ENCODE measurements at regions not wholly inside any gene's neighbourhood (a gene's known extent, or its start where the extent isn't known, plus 50 kb on each side); places are given as distances from the start of the nearest gene placed in this dataset.

GRCh38 chr5:71998746-71999145 is 108.5 kb upstream of the MAP1B start:
- DNase-seq (ENCODE audit: low read depth, low spot score), result no peak
- in situ Hi-C loops (cut with HindIII; ENCODE audit: low pct_unique_long_range_greater_than_20kb, low sequenced_read_pairs), result no loop called here

- in situ Hi-C loops (cut with HindIII; ENCODE audit: low pct_unique_long_range_greater_than_20kb, low sequenced_read_pairs), result no loop called here
- no peak for DNase-seq (ENCODE audit: low read depth, low spot score)
Observed at GRCh38 chr5:72000707-72001106, 106.6 kb upstream of the MAP1B start.

GRCh38 chr5:72005671-72006070 is 101.6 kb upstream of the MAP1B start:
- DNase-seq (ENCODE audit: low read depth, low spot score), result peak; percentile 81
- in situ Hi-C loops (cut with HindIII; ENCODE audit: low pct_unique_long_range_greater_than_20kb, low sequenced_read_pairs), result no loop called here

- no peak for DNase-seq (ENCODE audit: low read depth, low spot score)
- in situ Hi-C loops (cut with HindIII; ENCODE audit: low pct_unique_long_range_greater_than_20kb, low sequenced_read_pairs), result no loop called here
Observed at GRCh38 chr5:72006361-72006760, 100.9 kb upstream of the MAP1B start.

- in situ Hi-C loops (cut with HindIII; ENCODE audit: low pct_unique_long_range_greater_than_20kb, low sequenced_read_pairs), result no loop called here
- DNase-seq (ENCODE audit: low read depth, low spot score), result no peak
Observed at GRCh38 chr5:72007336-72008111, 99.8 kb upstream of the MAP1B start.

GRCh38 chr5:72009280-72009679 is 98.0 kb upstream of the MAP1B start:
- no peak for DNase-seq (ENCODE audit: low read depth, low spot score)
- in situ Hi-C loops (cut with HindIII; ENCODE audit: low pct_unique_long_range_greater_than_20kb, low sequenced_read_pairs), result no loop called here

- in situ Hi-C loops (cut with HindIII; ENCODE audit: low pct_unique_long_range_greater_than_20kb, low sequenced_read_pairs), result no loop called here
- no peak for DNase-seq (ENCODE audit: low read depth, low spot score)
Observed at GRCh38 chr5:72010430-72010829, 96.8 kb upstream of the MAP1B start.

- in situ Hi-C loops (cut with HindIII; ENCODE audit: low pct_unique_long_range_greater_than_20kb, low sequenced_read_pairs), result no loop called here
- DNase-seq (ENCODE audit: low read depth, low spot score), result no peak
Observed at GRCh38 chr5:72012906-72013305, 94.4 kb upstream of the MAP1B start.

GRCh38 chr5:72013766-72014624 is 93.3 kb upstream of the MAP1B start:
- DNase-seq (ENCODE audit: low read depth, low spot score), result no peak
- in situ Hi-C loops (cut with HindIII; ENCODE audit: low pct_unique_long_range_greater_than_20kb, low sequenced_read_pairs), result no loop called here

- DNase-seq (ENCODE audit: low read depth, low spot score), result peak; percentile 90
- in situ Hi-C loops (cut with HindIII; ENCODE audit: low pct_unique_long_range_greater_than_20kb, low sequenced_read_pairs), result no loop called here
Observed at GRCh38 chr5:72015103-72015548, 92.1 kb upstream of the MAP1B start.

- peak; percentile 76 for DNase-seq (ENCODE audit: low read depth, low spot score)
- in situ Hi-C loops (cut with HindIII; ENCODE audit: low pct_unique_long_range_greater_than_20kb, low sequenced_read_pairs), result no loop called here
Observed at GRCh38 chr5:72018143-72018803, 89.0 kb upstream of the MAP1B start.

GRCh38 chr5:72020161-72020983 is 86.9 kb upstream of the MAP1B start:
- DNase-seq (ENCODE audit: low read depth, low spot score), result no peak
- in situ Hi-C loops (cut with HindIII; ENCODE audit: low pct_unique_long_range_greater_than_20kb, low sequenced_read_pairs), result no loop called here

- in situ Hi-C loops (cut with HindIII; ENCODE audit: low pct_unique_long_range_greater_than_20kb, low sequenced_read_pairs), result no loop called here
- no peak for DNase-seq (ENCODE audit: low read depth, low spot score)
Observed at GRCh38 chr5:72021651-72022357, 85.5 kb upstream of the MAP1B start.

GRCh38 chr5:72028382-72028781 is 78.9 kb upstream of the MAP1B start:
- in situ Hi-C loops (cut with HindIII; ENCODE audit: low pct_unique_long_range_greater_than_20kb, low sequenced_read_pairs), result no loop called here
- DNase-seq (ENCODE audit: low read depth, low spot score), result no peak

GRCh38 chr5:72030237-72030636 is 77.0 kb upstream of the MAP1B start:
- in situ Hi-C loops (cut with HindIII; ENCODE audit: low pct_unique_long_range_greater_than_20kb, low sequenced_read_pairs), result no loop called here
- no peak for DNase-seq (ENCODE audit: low read depth, low spot score)

GRCh38 chr5:72032788-72033187 is 74.5 kb upstream of the MAP1B start:
- in situ Hi-C loops (cut with HindIII; ENCODE audit: low pct_unique_long_range_greater_than_20kb, low sequenced_read_pairs), result no loop called here
- DNase-seq (ENCODE audit: low read depth, low spot score), result no peak

GRCh38 chr5:72034770-72035169 is 72.5 kb upstream of the MAP1B start:
- DNase-seq (ENCODE audit: low read depth, low spot score), result no peak
- in situ Hi-C loops (cut with HindIII; ENCODE audit: low pct_unique_long_range_greater_than_20kb, low sequenced_read_pairs), result no loop called here

All from SK-MEL-5 (cell line).